Keratinocyte (primary cell): ENCODE measurements at regions not wholly inside any gene's neighbourhood (a gene's known extent, or its start where the extent isn't known, plus 50 kb on each side); places are given as distances from the start of the nearest gene placed in this dataset.

Experiments used
- CTCF ChIP-seq, 3 experiments: IDR thresholded peaks in 1 of 3; conservative IDR thresholded peaks in 1 of 3; optimal IDR thresholded peaks in 1 of 3; 2 replicates in 2 of 3; 3 replicates in 1 of 3; pipeline versions ENCODE3 to v1.5.1; 2011; ENCODE audit warnings: low read length in 3 of 3, mild to moderate bottlenecking in 3 of 3, moderate library complexity in 2 of 3, control low read depth in 1 of 3, inconsistent platforms in 1 of 3; ENCODE audit not compliant: insufficient read depth in 2 of 3; ENCODE audit errors: extremely low read depth in 1 of 3
- EZH2 ChIP-seq: IDR thresholded peaks from one replicate; pipeline ENCODE4 v1.6.1; 2012; ENCODE audit warnings: inconsistent platforms, mild to moderate bottlenecking, low read length, moderate library complexity

GRCh38 chr4:156085100-156085499 lies 131.4 kb upstream of the CTSO start:
- TF ChIP-seq CTCF (optimal IDR thresholded peaks at IDR 0.05 in 1 of 3, IDR thresholded peaks at IDR 0.05 in 1 of 3, conservative IDR thresholded peaks at IDR 0.05 in 1 of 3; ENCODE audit: extremely low read depth in 1 of 3, insufficient read depth in 2 of 3, low read length in 3 of 3) (no peak), EZH2 (no peak)
